BLaER1 (cell line): ENCODE measurements at regions not wholly inside any gene's neighbourhood (a gene's known extent, or its start where the extent isn't known, plus 50 kb on each side); places are given as distances from the start of the nearest gene placed in this dataset.

ENCODE experiments used
- H3K27ac ChIP-seq: shearing (Covaris generic); formaldehyde crosslinking; 2 replicates; pipeline ENCODE4 v1.8.1; 2022
- H3K27me3 ChIP-seq: shearing (Covaris generic); formaldehyde crosslinking; 2 replicates; pipeline ENCODE4 v1.8.1; 2022
- H3K36me3 ChIP-seq: shearing (Covaris generic); formaldehyde crosslinking; 2 replicates; pipeline ENCODE4 v1.8.1; 2022
- H3K4me1 ChIP-seq: shearing (Covaris generic); formaldehyde crosslinking; 2 replicates; pipeline ENCODE4 v1.8.1; 2022
- H3K4me2 ChIP-seq: shearing (Covaris generic); formaldehyde crosslinking; 2 replicates; pipeline ENCODE4 v1.8.1; 2022
- H3K4me3 ChIP-seq: shearing (Covaris generic); formaldehyde crosslinking; 2 replicates; pipeline ENCODE4 v1.8.1; 2022
- H3K9ac ChIP-seq: shearing (Covaris generic); formaldehyde crosslinking; 2 replicates; pipeline ENCODE4 v1.8.1; 2022
- H3K9me3 ChIP-seq: shearing (Covaris generic); formaldehyde crosslinking; 2 replicates; pipeline ENCODE4 v1.8.1; 2022
- H4K20me1 ChIP-seq: shearing (Covaris generic); formaldehyde crosslinking; 2 replicates; pipeline ENCODE4 v1.8.1; 2022
- Cebpa-rat ChIP-seq: shearing (Covaris generic); IDR thresholded peaks from 2 replicates; pipeline ENCODE4 v1.8.1; 2022

DNA sequence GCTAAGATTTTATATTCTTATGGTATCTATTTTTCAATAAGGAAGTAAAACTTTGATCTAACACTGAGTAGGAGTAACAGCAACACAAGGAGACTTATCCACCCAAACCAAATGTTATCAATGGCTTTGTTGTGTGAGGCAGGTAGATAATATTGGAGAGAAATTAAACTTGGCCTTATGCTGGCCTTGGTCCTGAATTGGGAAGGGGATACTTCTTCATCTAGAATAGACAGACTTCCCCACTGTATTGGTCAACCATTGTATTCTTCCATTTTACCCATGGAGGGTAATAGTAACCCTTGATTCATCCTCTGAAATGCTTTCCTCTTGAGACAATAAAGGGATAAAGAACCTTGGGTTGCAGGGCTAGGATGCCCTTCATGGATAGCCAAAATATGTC, 76.3 kb upstream of the ANKFN1 start:
- TF ChIP-seq Cebpa-rat: no peak
- Histone ChIP-seq H3K27me3 (no peaks in the 10 kb centered on the region), H3K4me1 (no peaks in the 10 kb centered on the region), H3K9me3 (peaks cover 11% of the 10 kb centered on the region), H3K4me2 (no peak overlapping the region), H3K36me3 (no peaks in the 10 kb centered on the region), H3K9ac (no peak overlapping the region), H3K4me3 (no peak overlapping the region), H3K27ac (no peak overlapping the region), H4K20me1 (no peaks in the 10 kb centered on the region)

DNA sequence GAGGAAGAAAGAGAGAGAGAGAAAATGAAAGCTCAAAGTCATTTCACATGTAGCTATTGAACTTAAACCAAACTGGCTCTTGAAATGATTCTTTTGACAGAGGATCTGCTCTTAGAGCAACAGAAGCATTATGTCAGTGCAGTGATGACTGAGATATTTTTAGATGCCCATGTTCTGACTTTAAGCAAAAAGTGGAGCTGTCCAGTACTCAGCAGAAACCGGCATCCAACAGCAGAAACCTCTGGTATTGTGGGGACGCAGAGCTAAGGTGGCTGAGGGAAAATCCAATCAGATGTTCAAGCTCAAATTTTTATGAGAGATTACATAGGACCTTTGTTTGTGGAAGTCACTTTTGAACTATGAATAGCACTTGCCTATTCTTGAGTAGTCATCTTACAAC, 69.8 kb upstream of the ANKFN1 start:
- no peaks in the 10 kb centered on the region for H3K27me3 ChIP-seq
- H3K9ac ChIP-seq: no peak overlapping the region
- no peak overlapping the region for H3K4me2 ChIP-seq
- H3K27ac ChIP-seq: no peak overlapping the region
- no peaks in the 10 kb centered on the region for H4K20me1 ChIP-seq
- H3K4me1 ChIP-seq: no peaks in the 10 kb centered on the region
- no peak overlapping the region for H3K4me3 ChIP-seq
- no peaks in the 10 kb centered on the region for H3K36me3 ChIP-seq
- TF ChIP-seq Cebpa-rat: no peak
- H3K9me3 ChIP-seq: no peaks in the 10 kb centered on the region

DNA sequence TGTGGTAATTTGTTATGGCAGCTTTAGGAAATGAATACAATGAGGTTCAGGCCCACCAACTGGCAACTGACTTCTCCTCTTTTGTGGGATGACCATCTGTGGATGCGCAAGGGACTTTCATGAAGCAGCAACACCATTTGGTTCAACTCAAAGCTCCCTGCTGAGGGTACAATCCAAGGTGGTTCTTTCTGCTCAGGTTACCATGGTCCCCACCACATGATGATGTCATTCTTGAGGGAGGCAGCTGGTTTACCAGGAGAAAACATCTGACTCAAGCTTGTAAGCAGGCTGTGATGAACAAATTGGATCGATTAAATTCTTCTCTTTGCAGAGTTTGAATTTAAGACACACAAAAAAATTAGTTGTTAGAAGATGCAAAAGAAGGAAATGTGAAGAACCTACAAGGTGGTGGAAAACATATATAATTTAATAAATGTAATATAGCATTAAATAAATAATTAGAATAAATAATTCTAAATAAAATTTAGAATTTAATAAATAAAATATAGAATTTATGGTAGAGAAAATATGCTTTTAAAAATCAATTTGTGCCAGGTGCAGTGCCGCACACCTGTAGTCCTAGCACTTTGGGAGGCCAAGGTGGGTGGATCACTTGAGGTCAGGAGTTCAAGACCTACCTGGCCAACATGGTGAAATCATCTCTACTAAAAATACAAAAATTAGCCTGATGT, 67.6 kb upstream of the ANKFN1 start:
- Histone ChIP-seq H3K27me3 (no peaks in the 10 kb centered on the region), H3K9me3 (no peaks in the 10 kb centered on the region), H3K36me3 (no peaks in the 10 kb centered on the region), H3K4me1 (no peaks in the 10 kb centered on the region), H3K4me2 (no peak overlapping the region), H3K9ac (no peak overlapping the region), H3K27ac (no peak overlapping the region), H4K20me1 (no peaks in the 10 kb centered on the region), H3K4me3 (no peak overlapping the region)
- no peak for TF ChIP-seq Cebpa-rat

DNA sequence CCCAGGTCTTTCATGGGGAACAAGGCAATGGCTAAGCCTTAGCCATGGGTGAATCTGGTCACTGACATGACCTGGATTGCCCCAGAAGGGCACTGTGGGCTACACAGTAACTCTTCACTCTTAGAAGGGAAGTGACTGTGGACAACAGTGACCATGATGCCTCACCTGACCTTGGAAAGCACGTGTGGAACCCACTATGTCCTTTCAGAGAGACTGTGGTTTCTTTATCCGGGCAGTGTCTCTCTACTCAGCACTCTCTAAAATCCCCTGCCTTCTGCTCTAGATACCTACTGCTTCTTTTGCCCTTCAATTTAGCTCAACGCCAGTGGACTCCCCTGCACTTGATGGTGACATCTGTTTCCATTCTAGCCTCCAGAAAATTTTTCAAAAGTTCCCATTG, 66.1 kb upstream of the ANKFN1 start:
- H3K36me3 ChIP-seq: no peaks in the 10 kb centered on the region
- no peak overlapping the region for H3K4me2 ChIP-seq
- no peaks in the 10 kb centered on the region for H3K4me1 ChIP-seq
- H3K9ac ChIP-seq: no peak overlapping the region
- no peaks in the 10 kb centered on the region for H3K27me3 ChIP-seq
- no peaks in the 10 kb centered on the region for H3K9me3 ChIP-seq
- no peak overlapping the region for H3K4me3 ChIP-seq
- H4K20me1 ChIP-seq: no peaks in the 10 kb centered on the region
- no peak overlapping the region for H3K27ac ChIP-seq
- TF ChIP-seq Cebpa-rat: no peak

DNA sequence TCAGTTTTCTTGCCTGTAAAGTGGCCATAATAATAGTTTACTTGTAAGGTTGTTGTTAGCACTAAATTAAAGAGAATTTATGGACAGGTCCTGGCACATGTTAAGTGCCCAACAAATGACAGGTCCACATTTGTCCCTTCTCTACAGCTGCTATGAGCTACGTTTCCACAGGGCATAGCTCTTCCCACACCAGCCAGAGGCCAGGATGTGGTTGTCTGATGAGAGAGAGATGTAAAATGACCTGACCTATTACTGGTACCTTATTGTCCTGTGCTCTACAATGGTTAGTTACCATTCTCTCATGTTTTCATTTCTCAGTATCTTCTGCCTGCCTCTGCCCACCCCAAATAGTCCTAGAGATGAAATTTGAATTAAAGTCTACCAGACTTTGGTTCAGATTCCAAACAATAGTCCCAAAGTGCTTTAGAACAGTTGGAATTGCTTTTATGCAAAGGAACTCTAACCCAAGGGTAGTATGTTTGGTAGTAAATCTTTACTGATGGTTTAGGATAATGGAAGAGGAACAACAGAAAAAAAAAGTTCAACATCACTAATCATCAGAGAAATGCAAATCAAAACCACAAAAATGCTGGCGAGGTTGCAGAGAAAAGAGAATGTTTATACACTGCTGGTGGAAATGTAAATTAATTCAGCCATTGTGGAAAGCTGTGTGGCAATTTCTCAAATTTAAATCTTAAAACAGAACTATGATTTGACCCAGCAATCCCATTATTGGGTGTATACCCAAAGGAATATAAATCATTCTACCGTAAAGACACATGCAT, 57.1 kb upstream of the ANKFN1 start:
- Histone ChIP-seq H3K36me3 (no peaks in the 10 kb centered on the region), H3K27ac (no peak overlapping the region), H3K9me3 (no peaks in the 10 kb centered on the region), H3K27me3 (no peaks in the 10 kb centered on the region), H3K9ac (no peak overlapping the region), H4K20me1 (no peaks in the 10 kb centered on the region), H3K4me2 (no peak overlapping the region), H3K4me3 (no peak overlapping the region), H3K4me1 (no peaks in the 10 kb centered on the region; the same call in 1 of the 2 replicates)
- TF ChIP-seq Cebpa-rat: no peak

DNA sequence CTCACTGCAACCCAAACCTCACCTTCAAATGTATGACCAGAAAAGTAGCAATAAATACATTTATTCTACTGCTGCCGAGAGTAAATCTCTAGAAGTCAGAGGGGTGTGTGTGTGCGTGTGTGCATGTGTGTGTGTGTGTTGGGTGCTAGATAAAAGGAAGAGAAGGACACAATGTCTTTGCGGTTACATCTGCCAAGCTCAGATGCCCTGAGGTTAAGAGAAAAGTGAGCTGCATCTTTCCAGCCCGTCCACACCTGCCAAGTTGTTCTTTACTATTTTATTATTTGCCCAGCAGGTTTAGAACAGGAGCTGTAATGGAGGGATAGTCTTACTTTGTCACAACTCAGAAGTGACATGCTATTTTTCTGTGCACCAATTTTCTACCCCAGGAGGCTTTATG, 54.5 kb upstream of the ANKFN1 start:
- no peak overlapping the region for H3K4me3 ChIP-seq
- no peak for TF ChIP-seq Cebpa-rat
- no peak overlapping the region for H3K9ac ChIP-seq
- H3K27me3 ChIP-seq: no peaks in the 10 kb centered on the region
- no peak overlapping the region for H3K4me2 ChIP-seq
- H4K20me1 ChIP-seq: no peaks in the 10 kb centered on the region
- H3K36me3 ChIP-seq: no peaks in the 10 kb centered on the region
- no peak overlapping the region for H3K27ac ChIP-seq
- no peaks in the 10 kb centered on the region for H3K9me3 ChIP-seq
- H3K4me1 ChIP-seq: no peaks in the 10 kb centered on the region; the same call in 1 of the 2 replicates

DNA sequence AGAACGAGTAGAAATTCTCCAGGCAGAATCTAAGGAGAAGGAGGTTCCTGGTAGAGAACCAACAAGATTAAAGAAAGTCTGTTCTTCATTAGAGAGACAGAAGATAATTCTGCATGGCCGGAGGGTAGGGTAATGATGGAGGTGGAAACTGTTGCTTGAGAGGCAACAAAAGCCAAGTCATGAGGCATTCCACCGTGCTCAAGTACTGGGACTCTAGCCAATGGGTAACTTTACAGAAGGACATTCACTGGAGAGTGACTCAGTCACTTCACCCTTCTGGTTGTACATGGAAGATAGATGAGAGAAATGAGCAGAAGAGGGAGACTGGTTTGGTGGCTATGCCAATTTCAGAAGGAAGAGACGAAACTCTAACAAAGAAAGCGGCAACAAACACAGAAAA, 53.6 kb upstream of the ANKFN1 start:
- Histone ChIP-seq H3K27me3 (no peaks in the 10 kb centered on the region), H3K9me3 (no peaks in the 10 kb centered on the region), H3K4me3 (no peak overlapping the region), H3K4me1 (no peaks in the 10 kb centered on the region; the same call in 1 of the 2 replicates), H4K20me1 (no peaks in the 10 kb centered on the region), H3K36me3 (no peaks in the 10 kb centered on the region), H3K9ac (no peak overlapping the region), H3K4me2 (no peak overlapping the region), H3K27ac (no peak overlapping the region)
- no peak for TF ChIP-seq Cebpa-rat
